ENCODE measurements at regions not wholly inside any gene's neighbourhood (a gene's known extent, or its start where the extent isn't known, plus 50 kb on each side); places are given as distances from the start of the nearest gene placed in this dataset.

DNA sequence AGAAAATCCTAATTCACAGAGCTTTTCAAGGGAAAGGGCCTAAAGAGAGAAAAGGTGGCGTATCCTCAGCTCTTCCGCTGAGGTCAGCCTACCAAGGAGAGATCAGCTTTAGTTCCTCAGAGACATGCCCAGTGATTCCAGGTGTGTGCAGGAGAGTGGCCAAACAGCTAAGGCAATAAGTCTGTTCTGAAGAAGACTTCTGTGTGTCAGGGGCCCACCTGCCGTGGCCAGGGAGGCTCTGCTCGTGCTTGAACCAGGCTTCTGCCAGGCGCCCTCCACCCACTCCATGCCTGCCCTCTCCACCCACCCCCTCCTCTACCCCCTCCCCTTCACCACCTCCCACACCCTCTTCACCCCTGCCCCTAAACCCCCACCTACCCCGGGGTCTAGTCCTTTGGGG lies 67.4 kb upstream of the ARMC2 start:
- TF ChIP-seq CTCF (IDR thresholded peaks at IDR 0.05; ENCODE audit: low read length) (no peak), EZH2 (IDR thresholded peaks at IDR 0.05; ENCODE audit: borderline replicate concordance, low read length) (no peak)

All from OCI-LY1 (cell line).